Heart right ventricle (tissue), 16 donors: ENCODE measurements at regions not wholly inside any gene's neighbourhood (a gene's known extent, or its start where the extent isn't known, plus 50 kb on each side); places are given as distances from the start of the nearest gene placed in this dataset.
"Not testable (repeated sequence)": the region's sequence is repeated elsewhere in the genome, so short reads cannot be mapped to it uniquely, and the experiment has no call there.

ENCODE experiments used
- ATAC-seq, 8 donors: fragments of 200-7000 bp; cut with Tn5 transposase; one replicate each; pipeline ENCODE4 v1.9.1; 2020; ENCODE audit warnings: mild to moderate bottlenecking in 8 of 8, moderate library complexity in 8 of 8, moderate number of reproducible peaks in 1 of 8
- DNase-seq, 2 donors: peaks; one replicate each; pipeline ENCODE4 v3.0.0-alpha.2; 2020
- H3K27ac ChIP-seq, 10 donors: fragments of 200-600 bp; sonication (generic) in 2 of 10; one replicate each; pipeline versions ENCODE4 v1.5.0 to v1.8.0; 2020 to 2022; ENCODE audit warnings: mild to moderate bottlenecking in 3 of 10
- H3K27me3 ChIP-seq, 7 donors: fragments of 200-600 bp; one replicate each; pipeline ENCODE4 v1.8.0; 2021 to 2022; ENCODE audit warnings: mild to moderate bottlenecking in 2 of 7
- H3K36me3 ChIP-seq, 9 donors: fragments of 200-600 bp; sonication (generic) in 1 of 9; one replicate each; pipeline versions ENCODE4 v1.5.0 to v1.8.0; 2020 to 2022; ENCODE audit warnings: mild to moderate bottlenecking in 2 of 9
- H3K4me1 ChIP-seq, 9 donors: fragments of 200-600 bp; sonication (generic) in 1 of 9; one replicate each; pipeline versions ENCODE4 v1.5.0 to v1.8.0; 2020 to 2022; ENCODE audit warnings: mild to moderate bottlenecking in 4 of 9
- H3K4me3 ChIP-seq, 10 donors: fragments of 200-600 bp; sonication (generic) in 2 of 10; one replicate each; pipeline versions ENCODE4 v1.5.0 to v1.8.0; 2020 to 2022; ENCODE audit warnings: mild to moderate bottlenecking in 7 of 10, moderate library complexity in 2 of 10
- H3K9me3 ChIP-seq, 11 donors: fragments of 200-600 bp in 10 of 11; sonication (generic) in 2 of 11; one replicate each; pipeline versions ENCODE4 v1.5.0 to v1.8.0; 2013 to 2022; ENCODE audit warnings: mild to moderate bottlenecking in 2 of 11, control low read depth in 1 of 11, moderate library complexity in 1 of 11
- WGBS, 2 donors: extraction: QIAGEN DNeasy Blood & Tissue Kit; methylation state at CpG; one replicate each; pipeline ENCODE4 v1.1.7; 2013; ENCODE audit warnings: inconsistent platforms in 1 of 2; 5-methylcytosine and 5-hydroxymethylcytosine counted together
- intact Hi-C, 10 donors: fragments of 100-400 bp; cut with DNase I; formaldehyde crosslinking; loops; one replicate each; pipeline versions ENCODE4 v1.11.1 to v1.14.2; 2022
- TF ChIP-seq, protein P1 (sequence below), 9 donors: fragments of 200-600 bp; sonication (generic) in 2 of 9; IDR thresholded peaks; one replicate each; pipeline versions ENCODE4 v1.5.0 to v1.8.0; 2021 to 2022; ENCODE audit warnings: antibody characterized with exemption in 9 of 9, mild to moderate bottlenecking in 5 of 9, moderate library complexity in 1 of 9
- donor health status: Arrhythmogenic right ventricular cardiomyopathy.
- donor health status: ischemic (EF 13 %, LVEDD 7.1; RV severe dilation, severe dysfunction).
- donor health status: healthy with polysubstance abuse.
- donor health status: DM: no; HTN: yes; CAD: no.
- donor health status: DM: no; HTN: no; CAD: no.
- donor health status: ischemic (EF 25% LVEDD 6.9; RV normal size, moderate dysfunction).
- donor health status: ischemic (EF 25% LVEDD 5.7; RV mildly dilated, moderate dysfunction).
- donor health status: healthy.
- donor health status: DM: yes; HTN: yes; CAD: no.
- donor health status: Ischemic cardiomyopathy.
- donor health status: ischemic (EF 35%, LVEDD 5.7; RV mildly dilated, moderate dysfunction).
- donor health status: nonischemic (EF 11% LVEDD 7.7; RV severe dilation, severe dysfunction).
- donor health status: DM: yes; HTN: yes; CAD: no.
- donor health status: PGD.
- donor health status: ischemic (EF 29% LVEDD 5.4; RV normal size, mild dysfunction).
- donor health status: nonischemic (EF 23%, LVEDD 6.1; RV moderate dilation, normal function).

DNA sequence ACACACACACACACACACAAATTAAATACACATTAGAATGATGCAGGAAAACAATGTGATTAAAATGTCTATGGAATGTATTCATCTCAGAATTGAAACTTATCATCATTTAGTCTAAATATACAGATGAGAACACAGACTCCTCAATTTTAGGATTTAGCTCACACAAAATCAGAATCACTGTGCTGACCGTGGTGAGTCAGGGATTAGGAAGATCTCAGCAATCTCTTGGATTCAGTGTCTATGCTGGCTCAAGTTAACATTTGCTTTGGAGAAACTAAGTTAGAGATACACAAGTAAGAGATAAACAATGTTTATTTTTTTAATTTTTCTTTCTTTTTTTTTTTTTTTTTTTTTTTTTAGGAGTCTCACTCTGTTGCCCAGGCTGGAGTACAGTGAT, 323.6 kb downstream of the KLF12 start:
- TF ChIP-seq, protein P1, sequence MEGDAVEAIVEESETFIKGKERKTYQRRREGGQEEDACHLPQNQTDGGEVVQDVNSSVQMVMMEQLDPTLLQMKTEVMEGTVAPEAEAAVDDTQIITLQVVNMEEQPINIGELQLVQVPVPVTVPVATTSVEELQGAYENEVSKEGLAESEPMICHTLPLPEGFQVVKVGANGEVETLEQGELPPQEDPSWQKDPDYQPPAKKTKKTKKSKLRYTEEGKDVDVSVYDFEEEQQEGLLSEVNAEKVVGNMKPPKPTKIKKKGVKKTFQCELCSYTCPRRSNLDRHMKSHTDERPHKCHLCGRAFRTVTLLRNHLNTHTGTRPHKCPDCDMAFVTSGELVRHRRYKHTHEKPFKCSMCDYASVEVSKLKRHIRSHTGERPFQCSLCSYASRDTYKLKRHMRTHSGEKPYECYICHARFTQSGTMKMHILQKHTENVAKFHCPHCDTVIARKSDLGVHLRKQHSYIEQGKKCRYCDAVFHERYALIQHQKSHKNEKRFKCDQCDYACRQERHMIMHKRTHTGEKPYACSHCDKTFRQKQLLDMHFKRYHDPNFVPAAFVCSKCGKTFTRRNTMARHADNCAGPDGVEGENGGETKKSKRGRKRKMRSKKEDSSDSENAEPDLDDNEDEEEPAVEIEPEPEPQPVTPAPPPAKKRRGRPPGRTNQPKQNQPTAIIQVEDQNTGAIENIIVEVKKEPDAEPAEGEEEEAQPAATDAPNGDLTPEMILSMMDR (IDR thresholded peaks at IDR 0.05) = no peak
- Histone ChIP-seq H3K27me3 (no peaks in the 10 kb centered on the region), H3K27ac (no peak overlapping the region), H3K4me3 (no peak overlapping the region), H3K36me3 (peaks cover 0 to 36% (median 0%) of the 10 kb centered on the region in 9 donors), H3K9me3 (no peaks in the 10 kb centered on the region), H3K4me1 (peaks cover 0 to 4% (median 0%) of the 10 kb centered on the region in 9 donors)
- 84 to 87% methylated on average over 1 of the region's 1 CpG for WGBS, 2 donors
- no peak for ATAC-seq
- intact Hi-C loops = no loop called here
- no peak for DNase-seq

DNA sequence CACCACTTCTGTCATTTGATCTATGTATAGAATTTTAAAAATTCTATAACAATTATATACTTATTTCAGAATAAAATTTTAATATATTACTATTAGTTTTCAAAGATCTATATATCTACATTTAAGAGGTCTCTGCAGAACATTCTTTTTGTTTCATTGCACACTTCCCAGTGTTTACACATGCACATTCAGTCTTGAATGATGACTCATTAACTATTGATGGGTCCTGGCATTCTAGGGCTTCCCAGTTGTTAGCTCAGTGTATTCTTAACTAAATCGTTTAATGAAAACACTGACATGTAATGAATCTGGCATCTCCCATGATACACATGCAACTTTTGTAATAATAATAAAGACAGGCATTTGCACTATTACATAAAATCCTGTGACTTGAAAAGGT, 324.6 kb downstream of the KLF12 start:
- Histone ChIP-seq H3K27ac (no peak overlapping the region), H3K36me3 (peaks cover 0 to 36% (median 0%) of the 10 kb centered on the region in 9 donors), H3K4me1 (peaks cover 0 to 4% (median 0%) of the 10 kb centered on the region in 9 donors), H3K27me3 (no peaks in the 10 kb centered on the region), H3K4me3 (no peak overlapping the region), H3K9me3 (no peaks in the 10 kb centered on the region)
- 78 to 87% methylated on average over 1 of the region's 1 CpG for WGBS, 2 donors
- TF ChIP-seq, protein P1 (IDR thresholded peaks at IDR 0.05) = no peak
- DNase-seq (no peak), ATAC-seq (no peak)
- intact Hi-C loops = no loop called here

DNA sequence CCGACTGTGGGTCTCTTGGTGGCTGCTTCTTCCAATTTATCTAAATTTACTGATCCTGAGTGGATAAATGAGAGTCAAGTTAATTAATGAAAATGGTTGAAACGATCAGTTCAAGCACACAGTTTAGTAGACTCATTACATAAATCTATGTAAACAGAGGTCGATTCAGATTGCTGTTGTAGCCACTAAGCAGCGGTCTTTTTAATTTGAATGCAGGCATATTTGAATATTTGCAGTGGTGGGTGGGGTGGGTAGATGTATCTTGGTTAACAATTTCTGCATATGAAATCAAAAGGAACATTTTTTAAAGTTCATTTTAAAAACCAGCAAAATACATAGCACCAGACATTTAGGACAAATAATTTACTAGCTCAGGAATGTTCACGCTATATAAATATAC, 325.9 kb downstream of the KLF12 start:
- Histone ChIP-seq H3K36me3 (peaks cover 0 to 31% (median 0%) of the 10 kb centered on the region in 9 donors), H3K9me3 (no peaks in the 10 kb centered on the region), H3K4me1 (no peaks in the 10 kb centered on the region), H3K4me3 (no peak overlapping the region), H3K27me3 (no peaks in the 10 kb centered on the region), H3K27ac (no peak overlapping the region)
- intact Hi-C loops = no loop called here
- 80 to 87% methylated on average over 5 of the region's 5 CpGs for WGBS, 2 donors
- no peak for ATAC-seq
- DNase-seq = no peak
- TF ChIP-seq, protein P1 (IDR thresholded peaks at IDR 0.05) = no peak

DNA sequence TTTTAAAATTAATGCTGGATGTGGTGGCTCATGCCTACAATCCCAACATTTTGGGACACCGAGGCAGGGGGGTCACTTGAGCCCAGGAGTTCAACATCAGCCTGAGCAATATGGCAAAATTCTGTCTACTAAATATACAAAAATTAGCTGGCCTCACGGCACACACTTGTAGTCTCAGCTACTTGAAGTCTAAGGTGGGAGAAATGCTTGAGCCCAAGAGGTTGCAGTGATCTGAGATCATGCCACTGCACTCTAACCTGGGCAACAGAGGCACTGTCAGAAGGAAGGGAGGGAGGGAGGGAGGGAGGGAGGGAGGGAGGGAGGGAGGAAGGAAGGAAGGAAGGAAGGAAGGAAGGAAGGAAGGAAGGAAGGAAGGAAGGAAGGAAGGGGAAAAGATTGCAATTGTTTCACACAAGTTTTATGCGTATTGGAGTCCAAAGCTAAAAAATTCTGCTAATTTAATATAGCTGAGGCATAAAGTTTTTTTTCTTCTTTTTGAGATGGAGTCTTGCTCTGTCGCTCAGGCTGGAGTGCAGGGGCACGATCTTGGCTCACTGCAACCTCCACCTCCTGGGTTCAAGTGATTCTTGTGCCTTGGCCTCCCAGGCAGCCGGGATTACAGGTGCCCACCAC, 328.8 kb downstream of the KLF12 start:
- H3K27ac ChIP-seq, DNase-seq, H3K4me1 ChIP-seq, ATAC-seq, intact Hi-C loops, H3K27me3 ChIP-seq, H3K9me3 ChIP-seq, H3K4me3 ChIP-seq: not testable (repeated sequence)
- H3K36me3 ChIP-seq = peaks cover 0 to 15% (median 0%) of the 10 kb centered on the region in 9 donors
- 95 to 98% methylated on average over 6 of the region's 6 CpGs for WGBS, 2 donors

DNA sequence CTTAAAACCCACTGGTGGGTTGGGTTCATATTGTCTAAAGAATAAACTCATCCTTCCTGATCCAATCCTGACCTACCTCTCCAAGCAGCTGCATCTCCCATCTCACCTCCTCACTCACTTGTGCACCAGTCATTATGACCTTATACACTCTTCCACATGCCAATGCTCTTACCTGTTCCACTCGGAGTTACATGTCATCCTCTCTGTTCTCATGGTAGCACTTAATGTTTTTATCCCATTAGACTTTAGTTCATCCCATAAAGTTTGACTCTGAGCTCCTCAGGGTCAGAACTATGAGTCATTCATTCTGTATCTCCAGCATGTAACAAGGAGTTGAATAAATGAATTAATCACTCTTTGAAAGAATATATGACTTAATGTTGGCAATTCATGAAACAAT, 330.2 kb downstream of the KLF12 start:
- no peak for ATAC-seq
- no peak overlapping the region for H3K27ac ChIP-seq
- no peaks in the 10 kb centered on the region for H3K4me1 ChIP-seq
- no peak overlapping the region for H3K4me3 ChIP-seq
- intact Hi-C loops = no loop called here
- TF ChIP-seq, protein P1 (IDR thresholded peaks at IDR 0.05) = no peak
- no peaks in the 10 kb centered on the region for H3K27me3 ChIP-seq
- peaks cover 0 to 15% (median 0%) of the 10 kb centered on the region in 9 donors for H3K36me3 ChIP-seq
- no peak for DNase-seq
- no peaks in the 10 kb centered on the region for H3K9me3 ChIP-seq
- WGBS, 2 donors = 85 to 87% methylated on average over 1 of the region's 1 CpG
